HG02798 (cell line): ENCODE measurements at regions not wholly inside any gene's neighbourhood (a gene's known extent, or its start where the extent isn't known, plus 50 kb on each side); places are given as distances from the start of the nearest gene placed in this dataset.

Experiments used
- ATAC-seq: cut with Tn5 transposase; IDR thresholded peaks from one replicate; pipeline ENCODE4 v1.9.1; 2021; ENCODE audit warnings: mild to moderate bottlenecking; ENCODE audit not compliant: unreplicated experiment, poor library complexity

DNA sequence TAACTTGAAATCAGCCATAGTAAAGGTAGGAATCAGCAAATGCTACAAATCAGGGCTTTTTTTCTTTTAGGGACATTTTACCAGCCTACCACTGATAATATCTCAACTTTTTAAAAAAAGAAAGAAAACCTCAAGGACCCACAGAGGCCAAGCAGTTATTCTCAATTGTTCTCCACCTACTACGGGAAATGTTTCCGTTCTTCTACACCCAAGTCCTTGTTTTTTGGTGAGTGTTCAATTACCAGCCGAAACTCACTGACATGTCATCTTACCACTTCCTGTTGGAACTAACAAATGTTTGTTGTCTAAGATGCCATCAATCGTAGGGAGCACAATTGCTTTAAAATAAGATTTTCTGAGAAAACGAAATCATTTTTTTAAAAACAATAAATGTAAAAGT is 50.2 kb upstream of the CDK1 start:
- ATAC-seq = no peak

DNA sequence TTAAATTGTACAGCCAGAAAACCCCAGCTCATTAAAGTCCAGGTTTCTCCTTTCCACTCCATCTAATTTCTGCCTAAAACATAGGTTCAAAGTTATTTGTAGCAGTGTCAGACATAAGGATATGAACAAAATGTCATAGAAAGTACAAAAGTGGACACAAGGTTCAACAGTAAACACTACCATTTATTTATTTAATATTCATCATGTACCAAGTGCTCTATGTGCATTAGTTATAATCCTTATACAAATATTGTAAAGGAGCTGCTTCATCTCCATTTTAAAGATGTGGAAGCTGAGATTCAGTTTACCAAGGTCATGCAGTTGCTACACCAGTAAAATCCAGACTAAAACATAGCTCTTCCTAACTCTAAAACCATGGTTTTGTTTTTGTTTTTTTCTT is 52.0 kb upstream of the CDK1 start:
- ATAC-seq = no peak

DNA sequence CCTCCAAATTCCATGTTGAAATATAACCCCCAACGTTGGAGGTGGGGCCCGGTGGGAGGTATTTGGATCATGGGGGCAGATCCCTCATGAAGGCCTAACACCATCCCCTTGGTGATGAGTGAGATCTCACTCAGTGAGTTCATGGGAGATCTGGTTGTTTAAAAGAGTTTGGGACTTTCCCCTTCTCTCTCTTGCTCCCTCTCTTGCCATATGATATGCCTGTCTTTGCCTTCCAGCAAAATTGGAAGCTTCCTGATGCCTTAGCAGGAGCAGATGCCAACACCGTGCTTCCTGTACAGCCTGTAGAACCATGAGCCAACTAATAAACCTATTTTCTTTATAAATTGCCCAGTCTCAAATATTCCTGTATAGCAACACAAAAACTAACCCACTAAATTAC is 55.7 kb upstream of the CDK1 start:
- no peak for ATAC-seq

- ATAC-seq = no peak
Observed at GRCh38 chr10:60719721-60720120, 58.6 kb upstream of the CDK1 start.

GRCh38 chr10:60718886-60719285 is 59.4 kb upstream of the CDK1 start:
- ATAC-seq = no peak

- peak; percentile 84 for ATAC-seq
Observed at GRCh38 chr10:60717852-60718251, 60.4 kb upstream of the CDK1 start.

DNA sequence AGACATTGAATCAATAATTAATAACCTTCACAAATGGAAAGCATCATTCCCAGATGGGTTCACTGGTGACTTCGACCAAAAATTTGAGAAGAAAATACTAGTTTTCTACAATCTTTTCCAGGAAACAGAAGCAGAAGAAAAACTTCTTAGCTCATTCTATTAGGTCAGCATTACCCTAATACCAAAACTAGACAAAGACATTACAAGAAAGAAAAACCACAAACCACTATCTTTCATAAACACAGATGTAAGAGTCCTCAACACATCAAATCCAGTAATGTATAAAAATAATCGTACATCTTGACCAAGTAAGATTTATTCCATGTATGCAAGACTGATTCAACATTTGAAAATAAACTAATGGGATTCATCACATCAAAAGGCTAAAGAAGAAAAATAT is 64.0 kb upstream of the CDK1 start:
- ATAC-seq = no peak

DNA sequence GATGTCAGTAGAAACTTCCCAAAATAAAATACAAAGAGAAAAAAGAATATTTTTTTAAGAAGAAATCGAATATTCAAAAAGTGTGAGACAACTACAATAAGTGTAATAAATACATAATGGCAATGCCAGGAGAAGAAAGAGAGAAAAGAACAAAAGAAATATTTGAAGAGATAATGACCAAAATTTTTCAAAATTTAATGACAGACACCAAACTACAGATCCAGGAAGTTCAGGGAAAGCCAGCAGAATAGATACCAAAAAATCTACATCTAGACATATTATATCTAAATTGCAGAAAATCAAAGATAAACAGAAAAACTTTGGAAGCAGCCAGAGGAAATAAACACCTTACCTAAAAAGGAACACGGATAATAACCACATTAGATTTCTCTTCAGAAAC is 66.8 kb upstream of the CDK1 start:
- ATAC-seq = no peak

DNA sequence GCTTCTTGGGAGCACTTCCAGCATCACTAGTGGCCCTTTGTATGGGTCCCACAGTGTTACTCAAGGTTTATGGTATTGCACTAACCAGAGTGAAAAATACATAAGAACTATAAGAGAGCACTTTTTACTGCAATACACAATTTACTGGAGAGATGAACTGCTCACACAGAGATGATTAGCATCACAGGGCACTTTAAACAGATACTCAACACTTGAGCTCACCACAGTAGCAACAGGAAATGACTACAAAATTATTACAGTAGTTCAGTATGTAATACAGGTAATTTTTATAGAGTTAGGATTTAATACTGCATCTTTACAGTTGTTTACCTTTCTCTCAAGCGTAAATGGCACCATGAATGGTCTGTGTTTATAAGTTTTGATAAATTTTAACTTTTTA is 68.2 kb upstream of the CDK1 start:
- ATAC-seq = no peak

DNA sequence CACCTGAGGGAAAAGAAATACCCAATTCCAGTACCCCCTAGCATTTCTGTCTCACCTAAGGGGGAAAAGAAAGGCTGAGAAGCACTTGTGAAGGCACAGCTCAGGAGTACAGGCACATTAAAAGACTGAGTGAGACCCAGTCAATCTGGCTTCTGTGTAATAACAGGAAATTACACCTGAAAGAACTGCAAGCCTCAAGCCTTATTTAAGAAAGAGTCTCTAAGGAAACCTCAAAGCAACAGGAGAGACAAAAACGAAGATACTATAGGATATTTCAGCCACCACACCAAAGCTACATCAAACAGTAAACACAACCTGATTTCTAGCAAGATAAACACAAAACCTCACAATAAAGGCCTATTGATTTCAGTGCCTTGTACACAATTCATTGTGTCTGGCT is 69.6 kb upstream of the CDK1 start:
- no peak for ATAC-seq

- ATAC-seq = no peak
Observed at GRCh38 chr10:60707841-60708240, 70.4 kb upstream of the CDK1 start.

- no peak for ATAC-seq
Observed at GRCh38 chr10:60706146-60706545, 72.1 kb upstream of the CDK1 start.

GRCh38 chr10:60705376-60705775 is 72.9 kb upstream of the CDK1 start:
- ATAC-seq = no peak

DNA sequence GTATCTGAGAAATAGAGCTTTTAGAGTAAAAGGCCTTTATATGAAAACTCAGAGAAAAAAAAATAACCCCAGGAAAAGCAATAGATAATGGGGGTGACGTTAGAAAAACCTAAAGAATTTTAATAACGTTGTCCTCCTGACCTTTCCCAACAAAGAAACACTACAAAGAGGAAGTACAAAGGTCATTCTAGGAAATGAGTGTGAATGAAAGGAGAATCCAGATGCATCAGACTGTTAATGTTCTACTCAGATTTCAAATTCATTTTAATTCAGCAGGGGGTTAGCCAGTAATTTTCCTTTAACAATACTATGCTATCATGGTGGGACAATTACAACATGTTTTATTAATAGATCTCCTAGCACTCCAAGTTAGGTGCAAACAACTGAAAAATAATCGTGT is 73.8 kb upstream of the CDK1 start:
- ATAC-seq = no peak

- ATAC-seq = no peak
Observed at GRCh38 chr10:60703266-60704041, 74.8 kb upstream of the CDK1 start.

DNA sequence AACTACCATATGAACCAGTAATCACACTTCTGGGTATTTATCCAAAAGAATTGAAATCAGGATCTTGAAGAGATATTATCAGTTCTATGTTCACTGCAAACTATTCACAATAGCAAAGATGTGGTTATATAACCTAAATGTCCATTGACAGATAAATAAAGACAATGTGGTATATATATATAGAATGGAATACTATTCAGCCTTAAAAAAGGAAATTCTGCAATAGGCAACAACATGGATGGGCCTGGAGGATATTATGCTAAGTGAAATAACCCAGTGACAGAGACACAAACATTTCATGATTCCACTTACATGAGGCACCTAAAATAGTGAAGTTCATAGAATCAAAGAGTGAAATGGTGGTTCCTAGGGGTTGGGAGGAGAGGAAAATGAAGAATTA is 90.6 kb upstream of the CDK1 start:
- ATAC-seq = no peak

GRCh38 chr10:60684091-60684490 is 94.2 kb upstream of the CDK1 start:
- no peak for ATAC-seq

DNA sequence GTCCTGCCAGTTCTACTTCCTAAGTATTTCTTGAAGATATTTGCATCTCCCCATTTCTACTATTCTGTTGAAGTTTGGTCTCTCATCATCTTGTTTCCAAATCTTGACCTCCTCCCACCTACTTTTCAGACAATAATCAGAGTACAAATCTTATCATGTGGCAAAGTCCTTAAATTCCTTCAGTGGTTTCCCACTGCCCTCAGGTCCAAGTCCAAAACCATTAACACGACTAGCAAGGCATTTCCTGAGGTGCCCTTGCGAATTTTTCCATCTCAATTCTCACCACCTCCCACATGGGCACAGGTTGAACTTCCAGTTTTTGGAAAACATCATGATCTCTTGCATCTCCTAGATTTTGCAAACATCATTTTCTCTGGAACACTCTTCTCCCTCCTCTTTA is 97.2 kb upstream of the CDK1 start:
- ATAC-seq = no peak

DNA sequence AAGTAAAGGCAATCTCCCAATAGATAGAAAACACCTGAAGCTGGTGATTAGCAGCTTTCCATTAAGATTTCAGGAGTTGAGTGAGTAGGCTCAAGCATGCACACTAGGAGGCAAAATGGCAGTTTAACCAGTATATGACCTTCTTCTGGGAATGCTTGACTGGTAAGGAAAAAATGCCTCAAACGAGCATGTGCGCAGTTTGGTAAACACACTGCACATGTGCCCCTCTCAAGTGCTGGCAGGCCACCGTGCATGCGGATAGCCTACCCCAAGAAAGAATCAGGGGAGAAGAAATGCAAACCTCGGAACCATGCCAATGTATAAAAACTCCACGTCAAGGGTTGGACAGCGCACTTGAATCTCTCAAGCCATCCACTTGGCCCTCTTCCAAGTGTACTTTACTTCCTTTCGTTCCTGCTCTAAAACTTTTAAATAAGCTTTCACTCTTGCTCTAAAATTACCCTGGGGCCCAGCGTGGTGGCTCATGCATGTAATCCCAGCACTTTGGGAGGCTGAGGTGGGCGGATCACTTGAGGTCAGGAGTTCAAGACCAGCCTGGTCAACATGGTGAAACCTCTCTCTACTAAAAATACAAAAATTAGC is 98.8 kb upstream of the CDK1 start:
- no peak for ATAC-seq

GRCh38 chr10:60678978-60679377 is 99.3 kb upstream of the CDK1 start:
- ATAC-seq = no peak

- no peak for ATAC-seq
Observed at GRCh38 chr10:60677531-60678129, 100.6 kb upstream of the CDK1 start.

- no peak for ATAC-seq
Observed at GRCh38 chr10:60675236-60675635, 103.0 kb upstream of the CDK1 start.
